ENCODE measurements at regions not wholly inside any gene's neighbourhood (a gene's known extent, or its start where the extent isn't known, plus 50 kb on each side); places are given as distances from the start of the nearest gene placed in this dataset.

- TF ChIP-seq POLR2AphosphoS5 (IDR thresholded peaks at IDR 0.05; ENCODE audit: low read depth, low read length) (no peak), TAF1 (IDR thresholded peaks at IDR 0.05; ENCODE audit: borderline replicate concordance, insufficient read depth, low read length) (no peak), REST (IDR thresholded peaks at IDR 0.05; ENCODE audit: insufficient read depth in 1 of 2, low read depth in 2 of 2, low read length in 2 of 2) (no peak), SIN3A (IDR thresholded peaks at IDR 0.05; ENCODE audit: borderline replicate concordance, insufficient read depth, low read length) (no peak)
These were observed 155.1 kb downstream of the PDGFRA start for GRCh38 chr4:54384152-54384551.
